ENCODE measurements at regions not wholly inside any gene's neighbourhood (a gene's known extent, or its start where the extent isn't known, plus 50 kb on each side); places are given as distances from the start of the nearest gene placed in this dataset.
"Not testable (repeated sequence)": the region's sequence is repeated elsewhere in the genome, so short reads cannot be mapped to it uniquely, and the experiment has no call there.

- DNase-seq (ENCODE audit: low spot score), result no peak
- ChIA-PET POLR2A (no interaction called here), CTCF (ENCODE audit: unreplicated experiment) (no interaction called here)
- Histone ChIP-seq H3K79me2 (ENCODE audit: insufficient read depth, low read depth, low read length) (no peaks in the 10 kb centered on the region), H2AFZ (ENCODE audit: low read length) (no peak overlapping the region), H3K4me1 (ENCODE audit: insufficient read depth, low read length, poor library complexity, severe bottlenecking) (no peaks in the 10 kb centered on the region), H4K20me1 (ENCODE audit: insufficient read depth, low read length) (no peaks in the 10 kb centered on the region), H3K4me2 (ENCODE audit: low read length) (no peak overlapping the region), H3K9me2 (ENCODE audit: insufficient read depth, low read length) (no peaks in the 10 kb centered on the region), H3K27ac (ENCODE audit: low read depth, low read length, poor library complexity, severe bottlenecking) (no peak overlapping the region), H3K36me3 (ENCODE audit: insufficient read depth, low read length) (no peaks in the 10 kb centered on the region), H3K4me3 (ENCODE audit: low read depth, low read length, poor library complexity, severe bottlenecking) (no peak overlapping the region), H3K9me3 (ENCODE audit: low read length) (no peaks in the 10 kb centered on the region)
- TF ChIP-seq EZH2phosphoT487 (IDR thresholded peaks at IDR 0.05; ENCODE audit: borderline replicate concordance, low read depth, low read length) (no peak), CTCF (conservative IDR thresholded peaks at IDR 0.05; ENCODE audit: low read length) (no peak)
- BruUV-seq (replicated peaks), result no TSS peak
- intact Hi-C loops (cut with micrococcal nuclease; ENCODE audit: unreplicated experiment), result no loop called here
Observed at GRCh38 chr1:105088166-105088565, 1338.5 kb downstream of the AMY1C start.

DNA sequence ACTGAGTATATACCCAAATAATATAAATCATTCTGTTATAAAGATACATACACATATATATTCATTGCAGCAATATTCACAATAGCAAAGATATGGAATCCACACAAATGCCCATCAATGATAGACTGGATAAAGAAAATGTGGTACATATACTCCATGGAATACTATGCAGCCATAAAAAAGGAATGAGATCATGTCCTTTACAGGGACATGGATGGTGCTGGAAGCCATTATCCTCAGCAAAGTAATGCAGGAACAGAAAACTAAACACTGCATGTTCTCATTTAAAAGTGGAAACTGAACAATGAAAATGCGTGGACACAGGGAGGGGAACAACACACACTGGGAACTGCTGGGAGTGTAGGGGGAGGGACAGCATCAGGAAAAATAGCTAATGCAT, 1344.2 kb downstream of the AMY1C start:
- H3K9me3 ChIP-seq (ENCODE audit: low read length); H3K27ac ChIP-seq (ENCODE audit: low read depth, low read length, poor library complexity, severe bottlenecking); DNase-seq (ENCODE audit: low spot score); CTCF ChIA-PET (ENCODE audit: unreplicated experiment); H2AFZ ChIP-seq (ENCODE audit: low read length); intact Hi-C loops (cut with micrococcal nuclease; ENCODE audit: unreplicated experiment); H3K4me3 ChIP-seq (ENCODE audit: low read depth, low read length, poor library complexity, severe bottlenecking); H3K9me2 ChIP-seq (ENCODE audit: insufficient read depth, low read length); H3K4me1 ChIP-seq (ENCODE audit: insufficient read depth, low read length, poor library complexity, severe bottlenecking); H3K36me3 ChIP-seq (ENCODE audit: insufficient read depth, low read length); BruUV-seq (replicated peaks); H3K79me2 ChIP-seq (ENCODE audit: insufficient read depth, low read depth, low read length); H3K4me2 ChIP-seq (ENCODE audit: low read length); H4K20me1 ChIP-seq (ENCODE audit: insufficient read depth, low read length): not testable (repeated sequence)
- POLR2A ChIA-PET, result interaction anchor here (0.6 kb wide), 1 partner anchor 66 kb away, joined by 5 read pairs; no protein-coding TSS in a partner anchor

DNA sequence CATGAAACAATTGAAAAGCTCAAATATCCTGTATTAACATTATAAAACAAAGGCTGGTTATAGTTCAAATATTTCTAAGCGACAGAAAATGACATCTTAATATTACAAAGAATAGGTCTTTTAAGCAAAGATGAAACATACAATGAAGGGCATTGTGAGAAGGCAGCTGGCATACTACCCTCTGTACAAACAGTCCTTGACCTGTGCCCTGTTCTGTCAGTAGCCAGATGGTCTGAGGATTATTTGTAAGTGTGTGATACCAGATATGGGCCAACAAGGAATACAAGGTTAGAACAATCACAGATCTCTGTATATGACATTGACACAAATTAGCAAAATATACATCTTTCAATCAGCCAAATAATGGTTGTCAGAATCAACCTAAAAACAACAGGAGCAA, 1350.4 kb downstream of the AMY1C start:
- Histone ChIP-seq H3K9me3 (ENCODE audit: low read length) (no peaks in the 10 kb centered on the region), H3K9me2 (ENCODE audit: insufficient read depth, low read length) (no peaks in the 10 kb centered on the region), H4K20me1 (ENCODE audit: insufficient read depth, low read length) (no peaks in the 10 kb centered on the region), H2AFZ (ENCODE audit: low read length) (no peak overlapping the region), H3K27ac (ENCODE audit: low read depth, low read length, poor library complexity, severe bottlenecking) (no peak overlapping the region), H3K79me2 (ENCODE audit: insufficient read depth, low read depth, low read length) (no peaks in the 10 kb centered on the region), H3K4me1 (ENCODE audit: insufficient read depth, low read length, poor library complexity, severe bottlenecking) (no peaks in the 10 kb centered on the region), H3K4me3 (ENCODE audit: low read depth, low read length, poor library complexity, severe bottlenecking) (no peak overlapping the region), H3K36me3 (ENCODE audit: insufficient read depth, low read length) (no peaks in the 10 kb centered on the region), H3K4me2 (ENCODE audit: low read length) (no peak overlapping the region)
- BruUV-seq (replicated peaks), result no TSS peak
- no peak for DNase-seq (ENCODE audit: low spot score)
- no peak for TF ChIP-seq CTCF (conservative IDR thresholded peaks at IDR 0.05; ENCODE audit: low read length)
- TF ChIP-seq EZH2phosphoT487 (IDR thresholded peaks at IDR 0.05; ENCODE audit: borderline replicate concordance, low read depth, low read length), result no peak
- intact Hi-C loops (cut with micrococcal nuclease; ENCODE audit: unreplicated experiment), result no loop called here
- ChIA-PET CTCF (ENCODE audit: unreplicated experiment) (interaction anchor here (0.6 kb wide), 1 partner anchor 1749 kb away, joined by 3 read pairs; no protein-coding TSS in a partner anchor), POLR2A (no interaction called here)

Data from OCI-LY7 (cell line).